CD14-positive monocyte (primary cell): ENCODE measurements at regions not wholly inside any gene's neighbourhood (a gene's known extent, or its start where the extent isn't known, plus 50 kb on each side); places are given as distances from the start of the nearest gene placed in this dataset.

ENCODE experiments used
- DNase-seq, 3 donors: peaks; one replicate each; pipeline ENCODE4 v3.0.0-alpha.2; 2011 to 2022
- H2AFZ ChIP-seq: 2 replicates; pipeline ENCODE4 v1.6.0; 2012; ENCODE audit warnings: mild to moderate bottlenecking, low read depth, low read length, inconsistent platforms; ENCODE audit not compliant: insufficient read depth, poor library complexity, severe bottlenecking
- H3K27ac ChIP-seq, 2 donors: 1 replicate in 1 of 2; 2 replicates in 1 of 2; pipeline ENCODE4 v1.5.1; 2012 to 2013; ENCODE audit warnings: low read length in 2 of 2, control low read depth in 1 of 2, inconsistent platforms in 1 of 2, low read depth in 1 of 2, mild to moderate bottlenecking in 1 of 2
- H3K27me3 ChIP-seq, 2 donors: one replicate each; pipeline versions ENCODE4 v1.6.0 to v1.6.1; 2011 to 2013; ENCODE audit warnings: low read length in 2 of 2; ENCODE audit not compliant: control insufficient read depth in 2 of 2, insufficient read depth in 2 of 2
- H3K36me3 ChIP-seq, 2 donors: replicated peaks in 1 of 2; 1 replicate in 1 of 2; 2 replicates in 1 of 2; pipeline versions ENCODE4 v1.5.1 to v1.6.1; 2012 to 2013; ENCODE audit warnings: low read length in 2 of 2, control low read depth in 1 of 2, inconsistent platforms in 1 of 2, mild to moderate bottlenecking in 1 of 2; ENCODE audit not compliant: insufficient read depth in 2 of 2, control insufficient read depth in 1 of 2
- H3K4me1 ChIP-seq, 2 donors: 1 replicate in 1 of 2; 2 replicates in 1 of 2; pipeline versions ENCODE4 v1.5.1 to v1.6.1; 2012 to 2013; ENCODE audit warnings: low read length in 2 of 2, control low read depth in 1 of 2, inconsistent platforms in 1 of 2, mild to moderate bottlenecking in 1 of 2, moderate library complexity in 1 of 2; ENCODE audit not compliant: insufficient read depth in 2 of 2, control insufficient read depth in 1 of 2
- H3K4me2 ChIP-seq: replicated peaks from 2 replicates; pipeline ENCODE3; 2012; ENCODE audit warnings: low read length, moderate library complexity, mild to moderate bottlenecking; ENCODE audit not compliant: poor library complexity, severe bottlenecking; ENCODE audit errors: extremely low read depth
- H3K4me3 ChIP-seq, 3 experiments: fragments of 200-600 bp in 1 of 3; sonication (generic) in 1 of 3; replicated peaks in 1 of 3; 1 replicate in 2 of 3; 2 replicates in 1 of 3; pipeline ENCODE4 v1.5.1; 2011 to 2013; ENCODE audit warnings: low read length in 3 of 3, mild to moderate bottlenecking in 3 of 3, control low read depth in 2 of 3, low read depth in 2 of 3, inconsistent platforms in 1 of 3, moderate library complexity in 1 of 3
- H3K79me2 ChIP-seq: 2 replicates; pipeline ENCODE4 v1.6.0; 2012; ENCODE audit warnings: mild to moderate bottlenecking, control low read depth, inconsistent platforms, low read length, moderate library complexity; ENCODE audit not compliant: insufficient read depth
- H3K9ac ChIP-seq: 2 replicates; pipeline ENCODE4 v1.6.0; 2017; ENCODE audit warnings: low read length, mild to moderate bottlenecking; ENCODE audit not compliant: insufficient read depth, poor library complexity, severe bottlenecking
- H3K9me3 ChIP-seq, 2 donors: replicated peaks in 1 of 2; 1 replicate in 1 of 2; 2 replicates in 1 of 2; pipeline versions ENCODE4 v1.5.1 to v1.6.1; 2012 to 2013; ENCODE audit warnings: low read length in 2 of 2, control low read depth in 1 of 2; ENCODE audit not compliant: control insufficient read depth in 1 of 2, insufficient read depth in 1 of 2
- H4K20me1 ChIP-seq: 2 replicates; pipeline ENCODE4 v1.6.0; 2012; ENCODE audit warnings: mild to moderate bottlenecking, low read length, control low read depth, moderate library complexity; ENCODE audit not compliant: insufficient read depth
- H3K27ac Mint-ChIP-seq, 7 donors: one replicate each; pipeline ENCODE4 v1.8.0; 2020; ENCODE audit warnings: mild to moderate bottlenecking in 7 of 7, mixed read lengths in 7 of 7, moderate library complexity in 6 of 7, inconsistent platforms in 2 of 7
- H3K27me3 Mint-ChIP-seq, 3 donors: one replicate each; pipeline ENCODE4 v1.8.0; 2021 to 2022; ENCODE audit warnings: low read depth in 3 of 3, mild to moderate bottlenecking in 3 of 3, mixed read lengths in 3 of 3, moderate library complexity in 3 of 3, inconsistent platforms in 1 of 3
- H3K36me3 Mint-ChIP-seq, 2 donors: one replicate each; pipeline ENCODE4 v1.8.0; 2020; ENCODE audit warnings: mixed read lengths in 2 of 2, inconsistent platforms in 1 of 2, mild to moderate bottlenecking in 1 of 2
- H3K4me1 Mint-ChIP-seq: one replicate; pipeline ENCODE4 v1.8.0; 2020; ENCODE audit warnings: mild to moderate bottlenecking, mixed read lengths
- H3K4me3 Mint-ChIP-seq, 2 donors: one replicate each; pipeline ENCODE4 v1.8.0; 2020; ENCODE audit warnings: mild to moderate bottlenecking in 2 of 2, mixed read lengths in 2 of 2, moderate library complexity in 1 of 2
- H3K9me3 Mint-ChIP-seq, 7 donors: one replicate each; pipeline ENCODE4 v1.8.0; 2020 to 2022; ENCODE audit warnings: mixed read lengths in 7 of 7, mild to moderate bottlenecking in 6 of 7, moderate library complexity in 6 of 7, inconsistent platforms in 2 of 7
- WGBS: methylation state at CpG from one replicate; pipeline ENCODE4 v1.1.5; 2013; ENCODE audit warnings: missing lambda C conversion rate; ENCODE audit not compliant: insufficient coverage; 5-methylcytosine and 5-hydroxymethylcytosine counted together
- intact Hi-C, 2 donors: fragments of 100-400 bp; cut with micrococcal nuclease; formaldehyde crosslinking; loops; one replicate each; pipeline versions ENCODE4 v1.15.0 to v1.15.1; 2023
- TF ChIP-seq, protein P1 (sequence below): fragments of 200-600 bp; IDR thresholded peaks from one replicate; pipeline ENCODE4 v1.8.0; 2022; ENCODE audit warnings: antibody characterized with exemption, mild to moderate bottlenecking

DNA sequence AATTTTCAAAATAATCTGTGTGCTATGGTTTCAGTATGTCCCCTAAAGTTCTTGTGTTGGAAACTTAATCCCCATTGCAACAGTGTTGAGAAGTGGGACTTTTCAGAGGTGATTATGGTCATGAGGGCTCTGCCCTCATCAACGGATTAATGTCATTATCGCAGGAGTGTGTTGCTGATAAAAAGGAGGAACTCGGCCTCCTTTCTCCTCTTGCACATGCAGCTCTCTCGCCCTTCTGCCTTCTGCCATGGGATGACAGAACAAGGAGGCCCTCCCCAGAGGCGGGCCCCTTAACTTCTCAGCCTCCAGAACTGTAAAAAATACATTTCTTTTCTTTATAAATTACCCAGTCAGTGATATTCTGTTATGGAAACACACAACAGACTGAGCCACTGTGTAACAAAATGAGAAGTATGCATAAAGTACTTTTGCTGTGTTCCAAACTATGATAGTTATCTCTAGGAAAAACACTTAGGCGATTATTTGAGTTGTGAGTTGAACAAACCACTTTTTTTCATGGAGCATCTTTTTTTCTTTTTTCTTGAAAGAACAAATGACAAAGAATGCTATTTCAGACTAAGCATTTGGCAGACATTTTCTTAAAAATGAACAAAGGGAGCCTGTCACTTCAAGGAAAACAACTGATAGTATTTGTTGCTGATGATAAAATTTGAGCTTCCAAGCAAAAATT lies 134.8 kb upstream of the FUT8 start:
- TF ChIP-seq, protein P1, sequence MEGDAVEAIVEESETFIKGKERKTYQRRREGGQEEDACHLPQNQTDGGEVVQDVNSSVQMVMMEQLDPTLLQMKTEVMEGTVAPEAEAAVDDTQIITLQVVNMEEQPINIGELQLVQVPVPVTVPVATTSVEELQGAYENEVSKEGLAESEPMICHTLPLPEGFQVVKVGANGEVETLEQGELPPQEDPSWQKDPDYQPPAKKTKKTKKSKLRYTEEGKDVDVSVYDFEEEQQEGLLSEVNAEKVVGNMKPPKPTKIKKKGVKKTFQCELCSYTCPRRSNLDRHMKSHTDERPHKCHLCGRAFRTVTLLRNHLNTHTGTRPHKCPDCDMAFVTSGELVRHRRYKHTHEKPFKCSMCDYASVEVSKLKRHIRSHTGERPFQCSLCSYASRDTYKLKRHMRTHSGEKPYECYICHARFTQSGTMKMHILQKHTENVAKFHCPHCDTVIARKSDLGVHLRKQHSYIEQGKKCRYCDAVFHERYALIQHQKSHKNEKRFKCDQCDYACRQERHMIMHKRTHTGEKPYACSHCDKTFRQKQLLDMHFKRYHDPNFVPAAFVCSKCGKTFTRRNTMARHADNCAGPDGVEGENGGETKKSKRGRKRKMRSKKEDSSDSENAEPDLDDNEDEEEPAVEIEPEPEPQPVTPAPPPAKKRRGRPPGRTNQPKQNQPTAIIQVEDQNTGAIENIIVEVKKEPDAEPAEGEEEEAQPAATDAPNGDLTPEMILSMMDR, result no peak
- H3K9me3 Mint-ChIP-seq, result peaks cover 6 to 17% (median 11%) of the 10 kb centered on the region in 7 donors

DNA sequence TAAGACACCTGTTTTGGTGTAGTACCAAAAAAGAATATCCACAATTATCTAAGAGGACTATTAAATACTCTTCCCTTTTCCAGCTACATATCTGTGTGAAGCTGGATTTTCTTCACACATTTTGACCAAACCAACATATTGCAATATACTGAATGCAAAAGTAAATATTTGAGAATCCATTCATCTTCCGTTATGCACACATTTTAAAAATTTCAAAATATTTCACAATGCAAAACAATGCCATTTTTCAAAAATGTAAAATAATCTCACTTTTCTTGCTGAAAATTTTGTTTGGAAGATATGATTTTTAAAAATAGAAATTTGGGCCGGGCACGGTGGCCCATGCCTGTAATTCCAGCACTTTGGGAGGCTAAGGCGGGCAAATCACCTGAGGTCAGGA lies 133.9 kb upstream of the FUT8 start:
- H4K20me1 ChIP-seq, result no peaks in the 10 kb centered on the region
- TF ChIP-seq, protein P1, result no peak
- H3K36me3 ChIP-seq, result no peaks in the 10 kb centered on the region
- no peak overlapping the region for H3K4me2 ChIP-seq
- no peak for DNase-seq
- H3K27me3 ChIP-seq, result no peaks in the 10 kb centered on the region
- peaks cover 9 to 12% of the 10 kb centered on the region in 2 donors for H3K4me1 ChIP-seq
- H3K36me3 Mint-ChIP-seq, result no peaks in the 10 kb centered on the region
- peaks cover 14% of the 10 kb centered on the region for H3K4me1 Mint-ChIP-seq
- no CpG with 5 or more reads among the region's 4 CpGs for WGBS
- no peak overlapping the region for H2AFZ ChIP-seq
- H3K27ac ChIP-seq, result no peak overlapping the region
- no peak overlapping the region for H3K9ac ChIP-seq
- H3K79me2 ChIP-seq, result no peaks in the 10 kb centered on the region
- H3K27ac Mint-ChIP-seq, result no peak overlapping the region
- H3K9me3 Mint-ChIP-seq, result peaks cover 6 to 17% (median 11%) of the 10 kb centered on the region in 7 donors
- intact Hi-C loops, result no loop called here
- H3K4me3 Mint-ChIP-seq, result no peak overlapping the region
- peaks cover 0 to 14% of the 10 kb centered on the region in 2 donors for H3K9me3 ChIP-seq
- no peak overlapping the region for H3K4me3 ChIP-seq
- no peaks in the 10 kb centered on the region for H3K27me3 Mint-ChIP-seq

More for the DNA sequence above, 134.8 kb upstream of the FUT8 start:
- Histone ChIP-seq H3K4me2 (no peak overlapping the region), H3K27me3 (no peaks in the 10 kb centered on the region), H3K27ac (no peak overlapping the region), H2AFZ (no peak overlapping the region), H3K79me2 (no peaks in the 10 kb centered on the region), H3K4me1 (peaks cover 7 to 11% of the 10 kb centered on the region in 2 donors), H4K20me1 (no peaks in the 10 kb centered on the region), H3K9ac (no peak overlapping the region), H3K4me3 (no peak overlapping the region), H3K36me3 (no peaks in the 10 kb centered on the region), H3K9me3 (peaks cover 0 to 14% of the 10 kb centered on the region in 2 donors)
- WGBS, result no CpG with 5 or more reads among the region's 6 CpGs
- peaks cover 12% of the 10 kb centered on the region for H3K4me1 Mint-ChIP-seq
- intact Hi-C loops, result no loop called here
- no peak overlapping the region for H3K4me3 Mint-ChIP-seq
- no peak overlapping the region for H3K27ac Mint-ChIP-seq
- no peak for DNase-seq
- no peaks in the 10 kb centered on the region for H3K27me3 Mint-ChIP-seq
- H3K36me3 Mint-ChIP-seq, result no peaks in the 10 kb centered on the region
